Activated CD4-positive, alpha-beta T cell treated with anti-CD3 and anti-CD28 coated beads, Interleukin-2, amount 10 ng/mL, durations not matched to agents 24 days and 14 days (primary cell): ENCODE measurements at regions not wholly inside any gene's neighbourhood (a gene's known extent, or its start where the extent isn't known, plus 50 kb on each side); places are given as distances from the start of the nearest gene placed in this dataset.

ENCODE experiments used
- DNase-seq: peaks from one replicate; pipeline ENCODE4 v3.0.0; 2022
- H3K27ac Mint-ChIP-seq: one replicate; pipeline ENCODE4 v1.8.0; 2022; ENCODE audit warnings: mild to moderate bottlenecking, mixed read lengths
- H3K27me3 Mint-ChIP-seq: one replicate; pipeline ENCODE4 v1.8.0; 2022; ENCODE audit warnings: mixed read lengths
- H3K36me3 Mint-ChIP-seq: one replicate; pipeline ENCODE4 v1.8.0; 2022; ENCODE audit warnings: low read depth, mild to moderate bottlenecking, mixed read lengths
- H3K4me1 Mint-ChIP-seq: one replicate; pipeline ENCODE4 v1.8.0; 2021; ENCODE audit warnings: mixed read lengths
- H3K4me3 Mint-ChIP-seq: one replicate; pipeline ENCODE4 v1.8.0; 2022; ENCODE audit warnings: mild to moderate bottlenecking, moderate library complexity, mixed read lengths
- H3K9me3 Mint-ChIP-seq: one replicate; pipeline ENCODE4 v1.8.0; 2021; ENCODE audit warnings: mixed read lengths
- intact Hi-C: fragments of 100-400 bp; cut with micrococcal nuclease; formaldehyde crosslinking; loops from one replicate; pipeline ENCODE4 v1.15.1; 2023

GRCh38 chr6:119626884-119627619 is 277.5 kb upstream of the MAN1A1 start:
- no peak for DNase-seq
- Mint-ChIP-seq H3K27me3 (peaks cover 14% of the 10 kb centered on the region), H3K9me3 (no peaks in the 10 kb centered on the region), H3K4me3 (no peak overlapping the region), H3K27ac (no peak overlapping the region), H3K36me3 (no peaks in the 10 kb centered on the region), H3K4me1 (no peaks in the 10 kb centered on the region)
- intact Hi-C loops, result no loop called here

DNA sequence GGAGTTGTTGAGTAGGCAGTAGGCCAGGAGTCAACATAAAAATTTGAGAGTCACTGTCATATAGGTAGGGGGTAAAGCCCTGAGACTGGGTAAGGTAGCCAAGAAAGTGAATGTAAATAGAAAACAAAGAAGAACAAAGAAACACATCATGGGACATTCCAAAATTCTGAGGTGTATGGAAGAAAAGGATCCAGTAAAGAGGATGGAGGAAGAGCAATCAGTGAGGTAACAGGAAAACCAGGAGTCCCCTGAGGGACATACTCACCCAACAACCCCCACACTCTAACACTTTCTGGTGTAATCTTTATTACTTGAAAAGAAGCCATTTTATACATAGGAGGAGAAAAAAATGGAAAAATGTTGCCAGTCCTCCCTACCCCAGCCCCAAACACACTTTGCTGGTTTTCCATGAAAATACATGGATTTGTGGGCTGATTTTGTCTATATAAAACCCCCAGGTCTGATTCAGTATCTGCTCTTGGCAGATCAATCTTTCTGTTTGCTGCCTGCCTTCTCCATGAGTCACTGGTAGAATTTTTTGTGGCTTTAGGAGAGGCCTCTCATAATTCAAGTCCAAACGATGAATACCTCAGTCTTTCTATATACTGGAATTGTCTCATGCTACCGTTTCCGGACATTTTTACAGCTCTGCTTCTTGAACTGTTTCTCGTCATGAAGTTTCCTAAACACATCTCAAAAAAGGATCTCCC is 271.4 kb upstream of the MAN1A1 start:
- Mint-ChIP-seq H3K27me3 (peaks cover 9% of the 10 kb centered on the region), H3K36me3 (no peaks in the 10 kb centered on the region)
- no peak for DNase-seq

DNA sequence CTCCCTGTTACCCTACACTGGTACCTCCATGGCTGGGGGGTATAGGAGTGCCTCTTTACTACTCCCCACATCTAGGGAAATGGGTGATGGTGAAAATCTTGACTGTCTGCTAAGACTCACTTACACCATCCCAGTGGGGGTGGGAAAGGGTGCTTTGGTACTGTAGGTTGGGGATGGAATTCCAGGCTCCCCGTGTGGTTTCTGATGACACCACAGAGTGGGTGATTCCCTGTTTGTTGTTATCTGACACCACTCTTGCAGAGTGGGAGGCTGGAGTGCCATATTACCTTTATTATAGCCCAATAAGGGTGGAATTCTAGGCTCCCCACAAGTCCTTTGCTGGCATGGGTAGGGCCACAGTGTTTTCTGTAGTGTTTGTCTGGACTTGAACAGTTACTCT is 264.6 kb upstream of the MAN1A1 start:
- Mint-ChIP-seq H3K36me3 (no peaks in the 10 kb centered on the region), H3K4me1 (peaks cover 2% of the 10 kb centered on the region), H3K27ac (no peak overlapping the region), H3K4me3 (no peak overlapping the region), H3K27me3 (peaks cover 14% of the 10 kb centered on the region), H3K9me3 (no peaks in the 10 kb centered on the region)
- DNase-seq, result no peak
- intact Hi-C loops, result no loop called here

More for the DNA sequence above, 271.4 kb upstream of the MAN1A1 start:
- H3K27ac Mint-ChIP-seq, result no peak overlapping the region
- intact Hi-C loops, result no loop called here
- H3K9me3 Mint-ChIP-seq, result peaks cover 6% of the 10 kb centered on the region
- no peak overlapping the region for H3K4me3 Mint-ChIP-seq
- H3K4me1 Mint-ChIP-seq, result no peaks in the 10 kb centered on the region

DNA sequence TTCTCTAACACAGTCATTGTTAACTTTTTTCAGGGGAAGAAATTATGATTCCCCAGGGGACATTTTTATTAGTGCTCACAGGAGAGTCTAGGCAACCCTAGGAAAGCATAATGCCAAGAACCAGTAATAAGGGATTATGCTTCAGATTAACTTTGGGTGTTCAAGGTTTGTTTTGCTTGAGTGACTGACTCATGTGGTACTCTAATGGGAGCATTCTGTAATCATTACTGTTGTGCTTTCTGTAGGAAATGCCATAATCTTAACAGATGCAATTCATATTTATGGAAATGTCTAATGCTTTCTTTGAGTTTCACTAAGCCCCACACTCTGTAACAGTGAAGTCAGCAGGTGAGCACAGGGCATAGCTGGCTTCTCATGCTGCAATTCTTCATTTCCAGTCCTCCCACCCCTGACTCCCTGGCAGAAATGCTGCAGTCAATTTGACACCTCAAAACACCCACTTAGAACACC is 263.4 kb upstream of the MAN1A1 start:
- intact Hi-C loops, result no loop called here
- Mint-ChIP-seq H3K27me3 (peaks cover 13% of the 10 kb centered on the region), H3K27ac (no peak overlapping the region)

GRCh38 chr6:119612176-119612891 is 262.8 kb upstream of the MAN1A1 start:
- no peak overlapping the region for H3K4me3 Mint-ChIP-seq
- no peak for DNase-seq
- no peak overlapping the region for H3K27ac Mint-ChIP-seq
- intact Hi-C loops, result no loop called here
- H3K36me3 Mint-ChIP-seq, result no peaks in the 10 kb centered on the region
- no peaks in the 10 kb centered on the region for H3K9me3 Mint-ChIP-seq
- H3K4me1 Mint-ChIP-seq, result peaks cover 2% of the 10 kb centered on the region
- peaks cover 13% of the 10 kb centered on the region for H3K27me3 Mint-ChIP-seq

More for the DNA sequence above, 263.4 kb upstream of the MAN1A1 start:
- no peaks in the 10 kb centered on the region for H3K36me3 Mint-ChIP-seq
- peaks cover 2% of the 10 kb centered on the region for H3K4me1 Mint-ChIP-seq
- no peaks in the 10 kb centered on the region for H3K9me3 Mint-ChIP-seq
- H3K4me3 Mint-ChIP-seq, result no peak overlapping the region
- DNase-seq, result no peak

GRCh38 chr6:119610754-119611153 is 261.2 kb upstream of the MAN1A1 start:
- Mint-ChIP-seq H3K9me3 (no peaks in the 10 kb centered on the region), H3K36me3 (no peaks in the 10 kb centered on the region), H3K27ac (no peak overlapping the region), H3K27me3 (peaks cover 9% of the 10 kb centered on the region), H3K4me1 (peaks cover 2% of the 10 kb centered on the region), H3K4me3 (no peak overlapping the region)
- intact Hi-C loops, result no loop called here
- no peak for DNase-seq

GRCh38 chr6:119610265-119610664 is 260.7 kb upstream of the MAN1A1 start:
- no peaks in the 10 kb centered on the region for H3K9me3 Mint-ChIP-seq
- intact Hi-C loops, result no loop called here
- peaks cover 5% of the 10 kb centered on the region for H3K27me3 Mint-ChIP-seq
- no peak for DNase-seq
- no peak overlapping the region for H3K27ac Mint-ChIP-seq
- H3K4me3 Mint-ChIP-seq, result no peak overlapping the region
- no peaks in the 10 kb centered on the region for H3K36me3 Mint-ChIP-seq
- H3K4me1 Mint-ChIP-seq, result peaks cover 2% of the 10 kb centered on the region

GRCh38 chr6:119609865-119610264 is 260.3 kb upstream of the MAN1A1 start:
- H3K27ac Mint-ChIP-seq, result no peak overlapping the region
- intact Hi-C loops, result no loop called here
- H3K36me3 Mint-ChIP-seq, result no peaks in the 10 kb centered on the region
- H3K4me3 Mint-ChIP-seq, result no peak overlapping the region
- DNase-seq, result no peak
- H3K27me3 Mint-ChIP-seq, result peaks cover 5% of the 10 kb centered on the region
- H3K9me3 Mint-ChIP-seq, result no peaks in the 10 kb centered on the region
- peaks cover 2% of the 10 kb centered on the region for H3K4me1 Mint-ChIP-seq

DNA sequence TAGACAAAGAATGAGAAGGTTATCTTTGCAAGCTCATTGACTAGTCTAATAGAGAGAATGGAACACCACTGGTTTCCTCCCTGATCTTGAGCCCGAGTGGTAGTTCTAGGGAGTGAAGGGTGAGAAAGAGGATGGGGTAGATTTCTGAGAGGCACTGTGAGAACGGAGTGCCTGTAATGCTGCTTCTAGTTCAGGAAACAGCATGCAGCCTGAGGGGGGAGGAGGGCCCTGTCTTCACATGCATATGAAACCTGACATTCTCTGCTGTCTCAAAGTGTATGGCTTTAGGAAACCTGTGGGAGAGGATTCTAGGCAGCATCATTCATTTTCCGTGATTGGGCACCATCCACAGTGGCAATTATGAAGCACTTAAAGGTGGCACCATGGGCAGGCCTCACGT is 259.4 kb upstream of the MAN1A1 start:
- H3K27ac Mint-ChIP-seq, result no peak overlapping the region
- no peaks in the 10 kb centered on the region for H3K9me3 Mint-ChIP-seq

GRCh38 chr6:119604124-119604523 is 254.6 kb upstream of the MAN1A1 start:
- Mint-ChIP-seq H3K27me3 (no peaks in the 10 kb centered on the region), H3K4me1 (no peaks in the 10 kb centered on the region), H3K4me3 (no peak overlapping the region), H3K27ac (no peak overlapping the region), H3K9me3 (no peaks in the 10 kb centered on the region), H3K36me3 (no peaks in the 10 kb centered on the region)
- DNase-seq, result no peak
- intact Hi-C loops, result no loop called here

More for the DNA sequence above, 259.4 kb upstream of the MAN1A1 start:
- Mint-ChIP-seq H3K4me1 (peaks cover 2% of the 10 kb centered on the region), H3K36me3 (no peaks in the 10 kb centered on the region), H3K4me3 (no peak overlapping the region), H3K27me3 (peaks cover 3% of the 10 kb centered on the region)
- intact Hi-C loops, result no loop called here
- no peak for DNase-seq

GRCh38 chr6:119603501-119603900 is 253.9 kb upstream of the MAN1A1 start:
- intact Hi-C loops, result no loop called here
- H3K36me3 Mint-ChIP-seq, result no peaks in the 10 kb centered on the region
- DNase-seq, result no peak
- no peaks in the 10 kb centered on the region for H3K4me1 Mint-ChIP-seq
- no peaks in the 10 kb centered on the region for H3K9me3 Mint-ChIP-seq
- no peaks in the 10 kb centered on the region for H3K27me3 Mint-ChIP-seq
- no peak overlapping the region for H3K4me3 Mint-ChIP-seq
- H3K27ac Mint-ChIP-seq, result no peak overlapping the region

DNA sequence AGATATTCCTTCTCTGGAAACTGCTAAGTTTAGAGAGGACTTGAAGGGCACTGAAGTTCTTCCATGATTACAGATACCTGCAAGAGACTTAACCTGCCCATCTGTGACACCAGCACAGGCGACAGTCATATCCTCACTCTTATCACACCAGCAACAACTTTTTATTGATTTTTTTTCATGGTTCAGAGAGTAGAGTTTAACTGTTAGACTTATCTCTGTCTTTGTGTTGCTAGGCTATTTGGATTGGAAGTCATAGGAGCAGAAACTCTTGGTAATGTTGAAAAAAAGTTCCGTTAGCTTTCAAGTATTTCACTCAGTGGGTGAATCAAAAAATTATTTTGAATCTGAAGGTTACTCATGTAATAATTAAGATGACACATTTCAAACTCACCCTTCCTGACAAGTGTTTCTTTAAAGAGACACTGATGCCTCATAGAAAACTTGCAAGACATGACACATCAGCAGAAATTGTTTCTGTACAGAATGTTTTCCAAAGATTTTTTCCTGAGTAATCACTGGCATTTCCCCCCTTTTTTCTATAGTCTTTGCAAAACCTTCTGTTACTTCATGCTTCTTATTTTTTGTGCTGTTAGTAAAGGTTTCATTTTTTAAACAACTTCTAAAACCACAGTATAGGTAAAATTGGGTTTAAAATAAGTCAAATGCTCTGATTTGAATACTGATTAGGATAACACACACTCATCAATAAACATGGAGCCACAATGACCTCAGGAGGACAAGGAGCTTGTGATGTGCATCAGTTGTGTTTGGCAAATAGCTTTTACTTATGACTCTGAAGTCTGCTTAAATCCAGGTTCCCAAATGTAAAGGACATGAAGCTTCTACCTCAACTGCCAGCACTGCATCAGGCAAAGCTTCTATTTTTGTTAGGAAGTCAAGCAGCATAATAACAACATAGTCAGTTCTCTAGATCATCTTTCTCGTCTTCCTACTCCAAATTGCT is 252.9 kb upstream of the MAN1A1 start:
- no peak overlapping the region for H3K27ac Mint-ChIP-seq
- no peaks in the 10 kb centered on the region for H3K4me1 Mint-ChIP-seq

DNA sequence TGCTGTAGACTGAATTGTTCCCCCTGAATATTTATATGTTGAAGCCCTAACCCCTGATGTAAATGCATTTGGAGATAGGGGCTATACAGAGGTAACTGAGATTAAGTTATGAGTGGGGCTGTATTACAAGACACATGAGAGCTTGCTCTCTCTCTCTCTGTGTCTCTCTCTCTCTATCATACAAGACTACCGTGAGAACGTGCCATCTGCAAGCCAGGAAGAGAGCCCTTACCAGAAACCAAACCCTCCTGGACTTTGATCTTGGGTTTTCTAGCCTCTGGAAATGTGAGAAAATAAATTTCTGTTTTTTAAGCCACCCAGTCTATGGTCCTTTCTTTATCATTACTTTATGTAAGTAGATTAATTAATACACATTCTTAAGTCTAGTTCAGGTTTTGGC is 249.3 kb upstream of the MAN1A1 start:
- intact Hi-C loops, result no loop called here
- Mint-ChIP-seq H3K4me1 (no peaks in the 10 kb centered on the region), H3K4me3 (no peak overlapping the region), H3K9me3 (peaks cover 6% of the 10 kb centered on the region), H3K36me3 (no peaks in the 10 kb centered on the region), H3K27ac (no peak overlapping the region), H3K27me3 (peaks cover 10% of the 10 kb centered on the region)
- no peak for DNase-seq

More for the DNA sequence above, 252.9 kb upstream of the MAN1A1 start:
- no peaks in the 10 kb centered on the region for H3K36me3 Mint-ChIP-seq
- no peak for DNase-seq
- H3K4me3 Mint-ChIP-seq, result no peak overlapping the region
- H3K9me3 Mint-ChIP-seq, result peaks cover 5% of the 10 kb centered on the region
- peaks cover 2% of the 10 kb centered on the region for H3K27me3 Mint-ChIP-seq
- intact Hi-C loops, result no loop called here
